ENCODE measurements at regions not wholly inside any gene's neighbourhood (a gene's known extent, or its start where the extent isn't known, plus 50 kb on each side); places are given as distances from the start of the nearest gene placed in this dataset.

- TF ChIP-seq POLR2A (IDR thresholded peaks at IDR 0.05; ENCODE audit: extremely low read depth, insufficient read length) (no peak), CTCF (IDR thresholded peaks at IDR 0.05; ENCODE audit: low read depth, low read length) (no peak), MAX (IDR thresholded peaks at IDR 0.05; ENCODE audit: low read depth, low read length) (no peak), MYC (IDR thresholded peaks at IDR 0.05; ENCODE audit: low read depth, low read length) (no peak)
Observed at GRCh38 chr10:131404886-131405285, 93.4 kb upstream of the TCERG1L start.

Data from NB4 (cell line).